ENCODE measurements at regions not wholly inside any gene's neighbourhood (a gene's known extent, or its start where the extent isn't known, plus 50 kb on each side); places are given as distances from the start of the nearest gene placed in this dataset.

GRCh38 chr18:65943268-65943667 lies 192.5 kb downstream of the CDH7 start:
- Histone ChIP-seq H2AFZ (ENCODE audit: low read depth, low read length) (no peak overlapping the region), H3K36me3 (replicated peaks; ENCODE audit: low read depth, low read length) (no peaks in the 10 kb centered on the region), H3K4me1 (ENCODE audit: low read length) (no peaks in the 10 kb centered on the region), H4K20me1 (ENCODE audit: insufficient read depth, low read length) (no peaks in the 10 kb centered on the region), H3K79me2 (ENCODE audit: low read length) (no peaks in the 10 kb centered on the region), H3K4me3 (ENCODE audit: low read length) (no peak overlapping the region), H3K4me2 (ENCODE audit: low read length) (no peak overlapping the region), H3K27me3 (ENCODE audit: low read depth, low read length) (no peaks in the 10 kb centered on the region), H3K9ac (ENCODE audit: low read length) (no peak overlapping the region), H3K27ac (ENCODE audit: low read length) (no peak overlapping the region), H3K9me3 (ENCODE audit: insufficient read depth, low read length) (no peaks in the 10 kb centered on the region)
- TF ChIP-seq, protein P1, sequence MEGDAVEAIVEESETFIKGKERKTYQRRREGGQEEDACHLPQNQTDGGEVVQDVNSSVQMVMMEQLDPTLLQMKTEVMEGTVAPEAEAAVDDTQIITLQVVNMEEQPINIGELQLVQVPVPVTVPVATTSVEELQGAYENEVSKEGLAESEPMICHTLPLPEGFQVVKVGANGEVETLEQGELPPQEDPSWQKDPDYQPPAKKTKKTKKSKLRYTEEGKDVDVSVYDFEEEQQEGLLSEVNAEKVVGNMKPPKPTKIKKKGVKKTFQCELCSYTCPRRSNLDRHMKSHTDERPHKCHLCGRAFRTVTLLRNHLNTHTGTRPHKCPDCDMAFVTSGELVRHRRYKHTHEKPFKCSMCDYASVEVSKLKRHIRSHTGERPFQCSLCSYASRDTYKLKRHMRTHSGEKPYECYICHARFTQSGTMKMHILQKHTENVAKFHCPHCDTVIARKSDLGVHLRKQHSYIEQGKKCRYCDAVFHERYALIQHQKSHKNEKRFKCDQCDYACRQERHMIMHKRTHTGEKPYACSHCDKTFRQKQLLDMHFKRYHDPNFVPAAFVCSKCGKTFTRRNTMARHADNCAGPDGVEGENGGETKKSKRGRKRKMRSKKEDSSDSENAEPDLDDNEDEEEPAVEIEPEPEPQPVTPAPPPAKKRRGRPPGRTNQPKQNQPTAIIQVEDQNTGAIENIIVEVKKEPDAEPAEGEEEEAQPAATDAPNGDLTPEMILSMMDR (IDR thresholded peaks at IDR 0.05; ENCODE audit: low read depth, low read length) = no peak
- TF ChIP-seq EZH2phosphoT487 (IDR thresholded peaks at IDR 0.05; ENCODE audit: low read depth) = no peak

DNA sequence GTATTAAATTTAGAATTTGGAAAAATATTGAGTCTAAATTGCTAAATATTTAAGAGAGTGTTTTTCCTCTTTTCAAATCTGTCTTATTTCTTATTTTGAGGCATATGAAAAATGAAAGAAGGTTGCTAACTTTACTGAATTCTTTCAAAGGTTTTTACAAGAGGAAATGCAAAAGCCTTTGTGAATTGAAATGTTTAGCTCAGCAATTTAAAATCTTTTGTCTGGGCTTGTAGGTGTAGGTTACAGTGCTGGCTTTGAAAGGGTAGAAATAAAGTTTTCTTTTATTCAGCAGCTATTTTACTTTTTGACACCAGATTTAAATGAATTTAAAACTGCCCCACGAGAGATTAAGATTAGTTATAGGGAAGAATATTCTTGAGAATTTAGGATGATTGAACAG lies 192.0 kb downstream of the CDH7 start:
- Histone ChIP-seq H3K36me3 (replicated peaks; ENCODE audit: low read depth, low read length) (no peaks in the 10 kb centered on the region), H3K79me2 (ENCODE audit: low read length) (no peaks in the 10 kb centered on the region), H3K4me1 (ENCODE audit: low read length) (no peaks in the 10 kb centered on the region), H3K4me2 (ENCODE audit: low read length) (no peak overlapping the region), H3K9ac (ENCODE audit: low read length) (no peak overlapping the region), H4K20me1 (ENCODE audit: insufficient read depth, low read length) (no peaks in the 10 kb centered on the region), H2AFZ (ENCODE audit: low read depth, low read length) (no peak overlapping the region), H3K4me3 (ENCODE audit: low read length) (no peak overlapping the region), H3K9me3 (ENCODE audit: insufficient read depth, low read length) (no peaks in the 10 kb centered on the region), H3K27me3 (ENCODE audit: low read depth, low read length) (no peaks in the 10 kb centered on the region), H3K27ac (ENCODE audit: low read length) (no peak overlapping the region)
- TF ChIP-seq, protein P1 (IDR thresholded peaks at IDR 0.05; ENCODE audit: low read depth, low read length) = no peak
- TF ChIP-seq EZH2phosphoT487 (IDR thresholded peaks at IDR 0.05; ENCODE audit: low read depth) = no peak

DNA sequence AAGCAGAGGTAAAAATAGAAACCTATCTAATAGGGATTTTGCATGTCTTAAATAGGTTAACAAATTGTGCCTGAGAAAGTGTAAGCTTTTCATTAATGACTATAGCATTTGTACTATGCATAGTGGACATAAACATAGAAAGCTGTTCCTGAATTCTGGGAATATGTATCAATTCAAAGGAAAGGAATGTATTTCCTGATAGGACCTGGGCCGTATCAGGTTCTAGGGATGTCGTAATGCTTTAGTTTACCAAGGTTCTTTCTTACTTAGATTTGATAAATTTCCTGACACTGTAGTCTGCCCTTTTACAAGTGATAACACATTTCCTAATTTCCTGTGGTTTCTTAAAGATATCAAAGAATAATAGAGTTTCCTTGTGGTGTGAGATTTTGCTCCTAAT lies 191.3 kb downstream of the CDH7 start:
- no peaks in the 10 kb centered on the region for H3K9me3 ChIP-seq (ENCODE audit: insufficient read depth, low read length)

DNA sequence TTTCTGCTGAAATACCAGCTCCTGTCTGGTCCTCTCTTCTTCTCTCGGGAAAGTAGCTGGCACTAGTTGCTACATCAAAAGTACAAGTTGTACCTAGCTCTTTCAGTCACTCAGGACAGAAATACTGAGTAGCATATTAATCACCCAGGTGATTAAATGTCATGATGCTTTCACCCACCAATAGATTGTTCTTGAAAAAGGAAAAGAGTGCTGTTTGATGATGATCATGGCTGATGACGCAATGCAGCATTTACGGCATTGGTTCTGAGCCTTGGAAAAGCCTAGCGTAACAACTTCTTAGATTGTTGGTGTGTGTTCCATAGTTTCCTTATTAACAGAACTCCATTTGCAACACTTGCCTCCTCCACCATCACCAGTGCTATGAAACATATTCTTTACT lies 190.7 kb downstream of the CDH7 start:
- Histone ChIP-seq H3K4me1 (ENCODE audit: low read length) (no peaks in the 10 kb centered on the region), H3K79me2 (ENCODE audit: low read length) (no peaks in the 10 kb centered on the region), H3K4me3 (ENCODE audit: low read length) (no peak overlapping the region), H3K9me3 (ENCODE audit: insufficient read depth, low read length) (no peaks in the 10 kb centered on the region), H3K36me3 (replicated peaks; ENCODE audit: low read depth, low read length) (no peaks in the 10 kb centered on the region), H4K20me1 (ENCODE audit: insufficient read depth, low read length) (no peaks in the 10 kb centered on the region), H3K27ac (ENCODE audit: low read length) (no peak overlapping the region), H2AFZ (ENCODE audit: low read depth, low read length) (no peak overlapping the region), H3K4me2 (ENCODE audit: low read length) (no peak overlapping the region), H3K9ac (ENCODE audit: low read length) (no peak overlapping the region), H3K27me3 (ENCODE audit: low read depth, low read length) (no peaks in the 10 kb centered on the region)
- TF ChIP-seq EZH2phosphoT487 (IDR thresholded peaks at IDR 0.05; ENCODE audit: low read depth) = no peak
- TF ChIP-seq, protein P1 (IDR thresholded peaks at IDR 0.05; ENCODE audit: low read depth, low read length) = no peak

More for the DNA sequence above, 191.3 kb downstream of the CDH7 start:
- H3K79me2 ChIP-seq (ENCODE audit: low read length) = no peaks in the 10 kb centered on the region
- H4K20me1 ChIP-seq (ENCODE audit: insufficient read depth, low read length) = no peaks in the 10 kb centered on the region
- H3K4me3 ChIP-seq (ENCODE audit: low read length) = no peak overlapping the region
- H3K4me1 ChIP-seq (ENCODE audit: low read length) = no peaks in the 10 kb centered on the region
- H3K27me3 ChIP-seq (ENCODE audit: low read depth, low read length) = no peaks in the 10 kb centered on the region
- no peak overlapping the region for H3K4me2 ChIP-seq (ENCODE audit: low read length)
- no peak overlapping the region for H3K9ac ChIP-seq (ENCODE audit: low read length)
- TF ChIP-seq EZH2phosphoT487 (IDR thresholded peaks at IDR 0.05; ENCODE audit: low read depth) = no peak
- TF ChIP-seq, protein P1 (IDR thresholded peaks at IDR 0.05; ENCODE audit: low read depth, low read length) = no peak
- no peaks in the 10 kb centered on the region for H3K36me3 ChIP-seq (replicated peaks; ENCODE audit: low read depth, low read length)
- H3K27ac ChIP-seq (ENCODE audit: low read length) = no peak overlapping the region
- H2AFZ ChIP-seq (ENCODE audit: low read depth, low read length) = no peak overlapping the region

All from OCI-LY3 (cell line).